ENCODE measurements at regions not wholly inside any gene's neighbourhood (a gene's known extent, or its start where the extent isn't known, plus 50 kb on each side); places are given as distances from the start of the nearest gene placed in this dataset.

DNA sequence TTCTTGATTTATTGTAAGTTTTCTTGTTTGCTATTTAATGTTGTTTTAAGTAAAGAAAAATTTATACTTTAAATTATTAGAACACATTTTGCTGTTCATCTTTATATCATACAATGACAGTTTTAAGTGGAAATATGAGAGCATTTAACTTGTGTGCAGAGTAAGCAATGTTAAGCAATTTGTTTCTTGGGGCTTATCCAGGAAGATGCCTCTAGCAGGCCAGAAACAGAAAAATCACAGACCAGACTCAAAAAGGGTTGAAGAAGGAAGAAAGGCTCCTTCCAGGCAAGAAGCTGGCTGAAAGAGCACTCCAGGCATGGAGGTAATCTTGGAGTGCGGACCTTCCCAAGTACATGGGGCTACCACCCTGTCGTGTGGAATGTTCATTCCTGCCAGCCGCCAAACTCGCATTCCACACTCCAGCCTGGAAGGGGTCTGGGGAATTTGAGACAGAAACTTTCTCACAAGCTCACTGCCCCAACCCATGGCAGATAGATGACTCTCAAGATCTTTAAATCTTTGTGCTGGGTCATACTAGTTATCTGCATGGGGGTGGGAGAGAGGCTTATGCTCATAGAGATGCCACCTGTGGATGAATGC, 1521.3 kb upstream of the AGA start:
- H2AFZ ChIP-seq (ENCODE audit: low read length), result no peak overlapping the region
- no peaks in the 10 kb centered on the region for H3K27me3 ChIP-seq (ENCODE audit: control insufficient read depth in 3 of 3, insufficient read depth in 3 of 3, low read depth in 1 of 3, low read length in 3 of 3)
- no peaks in the 10 kb centered on the region for H3K79me1 ChIP-seq (ENCODE audit: low read depth, low read length)
- no peak overlapping the region for H3K4me2 ChIP-seq (ENCODE audit: insufficient read depth, low read length, poor library complexity, severe bottlenecking)
- H2BK12ac ChIP-seq (ENCODE audit: low read length), result no peak overlapping the region
- H2BK5ac ChIP-seq (ENCODE audit: low read length), result no peak overlapping the region
- no peak overlapping the region for H2AK5ac ChIP-seq (ENCODE audit: low read depth, low read length)
- H3K27ac ChIP-seq (replicated peaks; ENCODE audit: low read length), result no peak overlapping the region
- no peak overlapping the region for H3K4ac ChIP-seq (ENCODE audit: low read length)
- no peak overlapping the region for H4K91ac ChIP-seq (ENCODE audit: low read depth, low read length, poor library complexity)
- H3K36me3 ChIP-seq (replicated peaks in 1 of 2; ENCODE audit: control insufficient read depth in 2 of 2, insufficient read depth in 2 of 2, low read length in 2 of 2), result no peaks in the 10 kb centered on the region
- no peak overlapping the region for H2BK15ac ChIP-seq (ENCODE audit: low read length)
- H3K9ac ChIP-seq (ENCODE audit: low read depth, low read length, poor library complexity), result no peak overlapping the region
- H3K14ac ChIP-seq (ENCODE audit: low read length), result no peak overlapping the region
- no peak for DNase-seq (ENCODE audit: low spot score)
- no peak overlapping the region for H4K8ac ChIP-seq (ENCODE audit: low read depth, low read length)
- no peak overlapping the region for H3K18ac ChIP-seq (ENCODE audit: low read length)
- no peaks in the 10 kb centered on the region for H3K9me3 ChIP-seq (replicated peaks in 1 of 2; ENCODE audit: control insufficient read depth in 2 of 2, insufficient read depth in 1 of 2, low read depth in 1 of 2, low read length in 2 of 2)
- H3K4me3 ChIP-seq (ENCODE audit: low read length in 2 of 2), result no peak overlapping the region
- WGBS, 2 donors (ENCODE audit: extremely low coverage in 2 of 2, insufficient read length in 2 of 2, insufficient replicate concordance in 1 of 2), result no CpG with 5 or more reads among the region's 4 CpGs
- no peak overlapping the region for H2BK120ac ChIP-seq (ENCODE audit: low read depth, low read length)
- H3K23ac ChIP-seq (ENCODE audit: low read depth, low read length, poor library complexity), result no peak overlapping the region
- no peaks in the 10 kb centered on the region for H3K4me1 ChIP-seq (ENCODE audit: control insufficient read depth in 2 of 2, insufficient read depth in 1 of 2, low read depth in 1 of 2, low read length in 2 of 2)

DNA sequence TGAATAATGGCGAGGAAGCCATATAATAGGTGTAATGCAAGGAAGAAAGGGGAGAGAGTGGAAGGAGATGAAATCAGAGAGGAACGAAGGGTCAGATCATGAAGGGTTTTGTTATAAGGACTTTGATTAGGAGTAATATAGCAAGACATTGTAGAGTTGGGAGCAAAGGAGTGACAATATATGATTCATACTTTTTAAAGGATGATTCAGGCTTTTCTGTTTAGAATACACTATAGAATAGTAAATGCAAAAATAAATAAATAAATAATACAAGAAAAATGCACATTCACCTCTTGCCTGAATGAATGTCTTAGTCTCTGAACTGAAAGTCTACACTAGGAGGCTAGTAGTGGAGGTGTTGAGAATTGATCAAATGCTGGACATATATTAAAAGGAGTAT, 1524.4 kb upstream of the AGA start:
- Histone ChIP-seq H3K4me1 (ENCODE audit: control insufficient read depth in 2 of 2, insufficient read depth in 1 of 2, low read depth in 1 of 2, low read length in 2 of 2) (no peaks in the 10 kb centered on the region), H2AK5ac (ENCODE audit: low read depth, low read length) (no peak overlapping the region), H3K4me2 (ENCODE audit: insufficient read depth, low read length, poor library complexity, severe bottlenecking) (no peak overlapping the region), H4K91ac (ENCODE audit: low read depth, low read length, poor library complexity) (no peak overlapping the region), H3K23ac (ENCODE audit: low read depth, low read length, poor library complexity) (no peak overlapping the region), H2AFZ (ENCODE audit: low read length) (no peak overlapping the region), H2BK5ac (ENCODE audit: low read length) (no peak overlapping the region), H3K27ac (replicated peaks; ENCODE audit: low read length) (no peak overlapping the region), H3K9me3 (replicated peaks in 1 of 2; ENCODE audit: control insufficient read depth in 2 of 2, insufficient read depth in 1 of 2, low read depth in 1 of 2, low read length in 2 of 2) (no peaks in the 10 kb centered on the region), H3K4me3 (ENCODE audit: low read length in 2 of 2) (no peak overlapping the region), H3K36me3 (replicated peaks in 1 of 2; ENCODE audit: control insufficient read depth in 2 of 2, insufficient read depth in 2 of 2, low read length in 2 of 2) (no peaks in the 10 kb centered on the region), H3K79me1 (ENCODE audit: low read depth, low read length) (no peaks in the 10 kb centered on the region), H3K27me3 (ENCODE audit: control insufficient read depth in 3 of 3, insufficient read depth in 3 of 3, low read depth in 1 of 3, low read length in 3 of 3) (no peaks in the 10 kb centered on the region), H4K8ac (ENCODE audit: low read depth, low read length) (no peak overlapping the region), H2BK12ac (ENCODE audit: low read length) (no peak overlapping the region), H2BK120ac (ENCODE audit: low read depth, low read length) (no peak overlapping the region), H2BK15ac (ENCODE audit: low read length) (no peak overlapping the region), H3K18ac (ENCODE audit: low read length) (no peak overlapping the region), H3K9ac (ENCODE audit: low read depth, low read length, poor library complexity) (no peak overlapping the region), H3K14ac (ENCODE audit: low read length) (no peak overlapping the region), H3K4ac (ENCODE audit: low read length) (no peak overlapping the region)
- DNase-seq (ENCODE audit: low spot score), result no peak
- WGBS, 2 donors (ENCODE audit: extremely low coverage in 2 of 2, insufficient read length in 2 of 2, insufficient replicate concordance in 1 of 2), result no CpG with 5 or more reads among the region's 2 CpGs

DNA sequence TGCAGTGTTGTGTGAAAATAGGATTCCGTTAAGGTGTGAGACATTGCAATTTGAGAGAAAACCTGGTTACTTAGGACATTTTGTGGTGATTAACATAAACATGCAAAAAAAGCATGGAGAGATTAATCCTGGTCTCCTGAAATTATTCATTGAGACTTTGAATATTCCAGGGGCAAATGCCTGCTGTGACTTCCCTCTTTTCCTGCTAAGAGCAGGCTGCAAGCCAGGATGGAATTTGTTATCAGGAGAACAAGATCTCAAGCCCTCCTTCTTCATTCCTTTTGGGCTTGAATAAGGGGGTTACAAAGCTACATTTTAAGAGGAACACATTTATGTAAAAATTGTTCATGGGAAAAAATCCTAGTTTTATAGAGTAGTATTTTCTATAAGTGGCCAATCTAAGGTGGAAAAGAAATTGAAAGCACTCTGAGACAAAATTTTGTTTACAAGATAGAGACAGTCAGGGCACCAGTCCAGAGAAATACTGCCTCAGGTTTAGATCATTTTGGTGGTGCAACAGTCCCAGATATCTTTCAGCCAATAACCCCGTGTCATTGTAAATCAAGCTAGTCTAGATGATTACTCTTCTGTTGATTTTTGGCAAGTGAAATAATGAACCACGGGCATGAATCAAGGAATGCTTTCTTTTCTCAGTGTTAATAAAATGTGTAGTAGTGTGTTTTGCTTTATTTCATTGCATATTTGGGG, 1528.3 kb upstream of the AGA start:
- Histone ChIP-seq H2BK15ac (ENCODE audit: low read length) (no peak overlapping the region), H2BK12ac (ENCODE audit: low read length) (no peak overlapping the region), H3K4me3 (ENCODE audit: low read length in 2 of 2) (no peak overlapping the region), H2BK5ac (ENCODE audit: low read length) (no peak overlapping the region), H3K18ac (ENCODE audit: low read length) (no peak overlapping the region), H3K9me3 (replicated peaks in 1 of 2; ENCODE audit: control insufficient read depth in 2 of 2, insufficient read depth in 1 of 2, low read depth in 1 of 2, low read length in 2 of 2) (no peaks in the 10 kb centered on the region), H4K91ac (ENCODE audit: low read depth, low read length, poor library complexity) (no peak overlapping the region), H3K27ac (replicated peaks; ENCODE audit: low read length) (no peak overlapping the region), H3K27me3 (ENCODE audit: control insufficient read depth in 3 of 3, insufficient read depth in 3 of 3, low read depth in 1 of 3, low read length in 3 of 3) (no peaks in the 10 kb centered on the region), H3K23ac (ENCODE audit: low read depth, low read length, poor library complexity) (no peak overlapping the region), H3K4me1 (ENCODE audit: control insufficient read depth in 2 of 2, insufficient read depth in 1 of 2, low read depth in 1 of 2, low read length in 2 of 2) (peaks cover 0 to 2% of the 10 kb centered on the region in 2 donors), H2AFZ (ENCODE audit: low read length) (no peak overlapping the region), H3K79me1 (ENCODE audit: low read depth, low read length) (no peaks in the 10 kb centered on the region), H3K14ac (ENCODE audit: low read length) (no peak overlapping the region), H3K9ac (ENCODE audit: low read depth, low read length, poor library complexity) (no peak overlapping the region), H3K36me3 (replicated peaks in 1 of 2; ENCODE audit: control insufficient read depth in 2 of 2, insufficient read depth in 2 of 2, low read length in 2 of 2) (no peaks in the 10 kb centered on the region), H4K8ac (ENCODE audit: low read depth, low read length) (no peak overlapping the region), H3K4me2 (ENCODE audit: insufficient read depth, low read length, poor library complexity, severe bottlenecking) (no peak overlapping the region), H2BK120ac (ENCODE audit: low read depth, low read length) (no peak overlapping the region), H3K4ac (ENCODE audit: low read length) (no peak overlapping the region), H2AK5ac (ENCODE audit: low read depth, low read length) (no peak overlapping the region)
- DNase-seq (ENCODE audit: low spot score), result no peak
- no CpG with 5 or more reads among the region's 3 CpGs for WGBS, 2 donors (ENCODE audit: extremely low coverage in 2 of 2, insufficient read length in 2 of 2, insufficient replicate concordance in 1 of 2)

- Histone ChIP-seq H3K79me1 (ENCODE audit: low read depth, low read length) (no peaks in the 10 kb centered on the region), H3K9ac (ENCODE audit: low read depth, low read length, poor library complexity) (no peak overlapping the region), H2BK12ac (ENCODE audit: low read length) (no peak overlapping the region), H3K14ac (ENCODE audit: low read length) (no peak overlapping the region), H3K4me3 (ENCODE audit: low read length in 2 of 2) (no peak overlapping the region), H4K8ac (ENCODE audit: low read depth, low read length) (no peak overlapping the region), H3K9me3 (replicated peaks in 1 of 2; ENCODE audit: control insufficient read depth in 2 of 2, insufficient read depth in 1 of 2, low read depth in 1 of 2, low read length in 2 of 2) (no peaks in the 10 kb centered on the region), H3K27ac (replicated peaks; ENCODE audit: low read length) (no peak overlapping the region), H3K36me3 (replicated peaks in 1 of 2; ENCODE audit: control insufficient read depth in 2 of 2, insufficient read depth in 2 of 2, low read length in 2 of 2) (no peaks in the 10 kb centered on the region), H2AFZ (ENCODE audit: low read length) (no peak overlapping the region), H3K4ac (ENCODE audit: low read length) (no peak overlapping the region), H3K4me1 (ENCODE audit: control insufficient read depth in 2 of 2, insufficient read depth in 1 of 2, low read depth in 1 of 2, low read length in 2 of 2) (peaks cover 0 to 2% of the 10 kb centered on the region in 2 donors), H4K91ac (ENCODE audit: low read depth, low read length, poor library complexity) (no peak overlapping the region), H3K4me2 (ENCODE audit: insufficient read depth, low read length, poor library complexity, severe bottlenecking) (no peak overlapping the region), H2BK120ac (ENCODE audit: low read depth, low read length) (no peak overlapping the region), H2AK5ac (ENCODE audit: low read depth, low read length) (no peak overlapping the region), H3K27me3 (ENCODE audit: control insufficient read depth in 3 of 3, insufficient read depth in 3 of 3, low read depth in 1 of 3, low read length in 3 of 3) (no peaks in the 10 kb centered on the region), H3K23ac (ENCODE audit: low read depth, low read length, poor library complexity) (no peak overlapping the region), H2BK15ac (ENCODE audit: low read length) (no peak overlapping the region), H3K18ac (ENCODE audit: low read length) (no peak overlapping the region), H2BK5ac (ENCODE audit: low read length) (no peak overlapping the region)
- no CpG with 5 or more reads among the region's 3 CpGs for WGBS, 2 donors (ENCODE audit: extremely low coverage in 2 of 2, insufficient read length in 2 of 2, insufficient replicate concordance in 1 of 2)
- no peak for DNase-seq (ENCODE audit: low spot score)
These were observed 1534.6 kb upstream of the AGA start for GRCh38 chr4:178976861-178977260.

Measured in neuronal stem cell (in vitro differentiated cells).